Stimulated activated CD4-positive, alpha-beta T cell treated with anti-CD3 and anti-CD28 coated beads, Interleukin-1b, Interleukin-23, amount 100 ng/mL, for 1 hour (primary cell): ENCODE measurements at regions not wholly inside any gene's neighbourhood (a gene's known extent, or its start where the extent isn't known, plus 50 kb on each side); places are given as distances from the start of the nearest gene placed in this dataset.
A peak's percentile ranks its signal among the peaks of the same experiment; 100 is the strongest.
"Not testable (repeated sequence)": the region's sequence is repeated elsewhere in the genome, so short reads cannot be mapped to it uniquely, and the experiment has no call there.

Experiments used
- DNase-seq, 2 donors: peaks; one replicate each; pipeline ENCODE4 v3.0.0-alpha.2; 2020; ENCODE audit warnings: low read depth in 2 of 2

DNA sequence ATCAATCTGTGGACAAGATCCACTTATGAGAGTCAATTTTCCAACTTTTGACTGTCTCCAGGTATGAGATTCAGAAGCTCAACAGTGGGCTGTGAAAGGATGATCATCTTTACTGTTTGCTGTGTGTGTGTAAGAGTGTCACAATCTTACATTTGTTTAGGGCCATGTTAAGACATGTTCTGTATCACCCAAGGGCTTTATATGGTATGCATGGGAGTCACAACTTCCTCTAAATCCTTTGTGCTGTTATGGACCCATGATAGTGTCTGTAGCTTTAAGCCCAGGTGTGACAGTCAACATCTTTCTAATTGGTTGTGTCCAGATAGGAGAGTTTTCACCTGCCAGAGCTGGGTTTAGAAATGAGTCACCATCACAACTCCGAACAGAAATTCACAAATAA lies 70.2 kb downstream of the ZNF726 start:
- not testable (repeated sequence) for DNase-seq

DNA sequence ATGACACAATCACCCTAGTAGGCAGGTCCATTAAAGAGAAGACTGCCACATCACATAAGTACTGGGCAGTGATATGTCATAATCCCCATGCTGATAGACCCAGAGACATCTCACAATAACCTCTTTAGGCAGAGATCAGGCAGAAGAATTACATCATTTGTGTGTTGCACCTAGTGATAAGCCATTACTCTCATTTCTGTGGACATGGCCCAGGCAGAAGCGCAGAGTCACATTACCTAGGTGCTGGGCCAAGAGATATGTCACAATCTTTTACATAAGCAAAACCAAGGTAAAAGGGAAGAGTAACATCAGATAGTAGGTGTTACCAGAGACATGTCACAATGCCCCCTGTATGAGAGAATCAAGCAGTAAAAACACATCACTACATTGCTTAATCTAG lies 71.9 kb downstream of the ZNF726 start:
- no peak for DNase-seq

DNA sequence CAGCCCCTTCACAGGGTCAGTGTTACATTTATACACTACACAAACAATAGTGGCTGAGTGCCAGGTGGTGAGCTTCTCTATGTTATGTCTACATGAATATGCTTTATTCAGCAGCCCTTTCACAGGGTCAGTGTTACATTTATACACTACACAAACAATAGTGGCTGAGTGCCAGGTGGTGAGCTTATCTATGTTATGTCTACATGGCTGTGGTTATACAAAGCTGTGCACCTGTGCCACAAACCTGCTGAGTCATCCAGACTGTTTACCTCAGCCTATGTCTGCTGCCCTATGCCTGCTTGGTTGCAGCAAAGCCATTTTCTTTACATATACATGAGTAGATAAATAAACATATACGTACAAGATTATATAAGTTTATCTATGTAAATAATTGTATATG lies 76.5 kb downstream of the ZNF726 start:
- no peak for DNase-seq

DNA sequence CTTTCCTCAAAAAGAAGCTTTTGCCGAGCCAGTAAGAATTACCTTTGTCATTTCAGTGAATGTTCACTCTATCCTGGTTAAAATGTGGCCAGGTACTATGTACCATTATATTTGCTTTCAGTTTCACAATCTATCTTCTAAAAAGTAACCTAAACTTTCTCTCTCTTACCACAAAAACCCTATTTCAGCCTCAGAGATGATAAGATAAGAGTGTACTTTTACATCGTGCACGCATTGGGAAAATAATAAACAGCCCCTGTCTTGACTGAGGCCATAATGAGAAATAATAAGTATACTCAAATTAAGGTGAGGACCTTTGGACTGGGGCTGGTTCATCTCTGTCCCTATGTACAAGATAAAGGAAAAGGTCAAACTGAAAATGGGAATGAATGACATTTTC lies 77.7 kb downstream of the ZNF726 start:
- no peak for DNase-seq

DNA sequence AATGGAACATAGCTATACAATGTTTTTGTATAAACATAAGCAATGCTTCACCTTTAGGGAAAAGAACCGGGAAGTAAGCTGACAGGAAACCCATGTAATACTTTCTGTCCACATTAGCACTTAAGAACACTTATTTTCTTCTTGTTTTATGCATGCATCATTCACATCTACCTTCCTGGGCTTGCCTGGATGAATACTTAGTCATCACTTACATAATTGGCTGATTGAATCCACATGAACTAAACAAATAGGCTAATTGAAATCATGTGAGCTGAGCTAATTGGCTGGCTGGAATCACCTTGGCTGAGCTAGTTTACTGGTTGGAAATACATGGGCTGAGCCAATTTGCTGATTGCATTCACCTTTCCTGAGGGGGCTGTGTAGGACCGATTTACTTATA lies 78.8 kb downstream of the ZNF726 start:
- no peak for DNase-seq

GRCh38 chr19:23996549-23996948 lies 81.9 kb downstream of the ZNF726 start:
- no peak for DNase-seq

GRCh38 chr19:23998568-23998967 lies 83.9 kb downstream of the ZNF726 start:
- DNase-seq, result no peak

- no peak for DNase-seq
Observed at GRCh38 chr19:23999821-24000610, 85.3 kb downstream of the ZNF726 start.

DNA sequence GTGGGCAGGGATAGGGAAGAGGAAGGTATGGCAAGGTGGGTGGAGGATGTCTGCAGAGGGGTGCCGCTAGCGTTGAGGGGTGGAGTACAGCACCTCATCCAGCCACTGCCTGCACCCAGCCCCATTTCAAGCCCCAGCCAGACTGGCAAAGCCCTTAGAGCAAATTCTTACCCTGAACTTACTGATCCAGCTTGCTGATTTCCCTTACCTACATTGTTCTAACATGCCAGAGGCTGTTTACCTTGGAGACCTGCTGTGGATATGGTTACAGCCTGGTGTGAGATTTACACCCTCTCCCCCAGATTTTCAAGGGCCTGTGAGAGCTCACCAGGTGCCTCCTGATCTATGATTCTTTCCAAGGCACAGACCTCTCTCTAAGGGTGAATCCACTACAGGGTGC lies 86.0 kb downstream of the ZNF726 start:
- no peak for DNase-seq

DNA sequence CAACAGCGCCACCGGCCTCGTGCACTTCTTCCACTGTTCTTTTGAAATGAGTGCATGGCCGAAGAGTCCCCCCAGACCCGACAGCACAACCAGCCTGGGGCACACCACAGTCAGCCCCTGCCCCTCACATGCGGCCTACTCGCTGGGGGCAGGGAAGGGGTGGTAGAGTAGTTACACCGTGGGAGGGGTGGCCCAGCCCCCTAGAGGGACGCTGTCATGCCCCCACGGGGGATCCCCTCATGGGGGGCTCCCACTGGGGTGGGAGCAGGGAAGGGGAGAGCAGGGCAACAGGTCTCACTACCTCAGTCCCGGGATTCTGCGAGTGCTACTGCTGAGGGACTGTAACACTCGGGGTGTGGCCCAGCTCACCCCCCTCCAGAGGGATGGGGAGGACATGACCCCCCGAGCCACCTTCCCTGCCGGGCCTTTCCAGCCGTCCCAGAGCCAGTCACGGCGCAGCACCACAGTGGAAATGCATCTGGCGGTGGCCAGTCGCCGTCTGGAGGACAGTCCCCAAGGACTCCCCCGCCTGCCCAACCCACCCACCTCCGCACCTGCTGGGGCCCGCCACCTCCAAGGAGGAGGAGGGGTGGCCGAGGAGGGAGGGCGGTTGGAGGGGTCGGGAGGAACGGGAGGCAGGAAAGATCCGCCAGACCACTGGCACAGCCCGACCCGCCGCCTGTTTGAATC lies 84.6 kb upstream of the ZNF254 start:
- DNase-seq, result no peak

DNA sequence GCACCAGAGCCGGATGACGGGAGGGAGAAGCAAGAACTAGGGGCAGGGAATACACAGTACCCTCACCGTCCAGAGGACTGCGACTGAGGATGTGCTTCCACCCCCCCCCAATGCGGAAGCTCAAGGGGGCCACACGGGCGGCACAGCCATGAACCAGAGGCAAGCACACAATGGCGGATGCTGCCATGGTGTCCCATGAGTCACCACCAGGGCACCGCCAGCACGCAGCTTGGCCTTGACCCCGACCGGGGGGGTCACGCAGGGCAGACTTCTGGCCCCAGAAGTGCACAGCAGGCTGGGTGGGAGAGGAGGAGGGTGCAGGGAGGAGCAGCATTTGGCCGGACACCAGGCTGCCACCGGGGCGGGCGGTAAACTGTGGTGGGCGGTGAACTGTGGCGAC lies 83.5 kb upstream of the ZNF254 start:
- no peak for DNase-seq

DNA sequence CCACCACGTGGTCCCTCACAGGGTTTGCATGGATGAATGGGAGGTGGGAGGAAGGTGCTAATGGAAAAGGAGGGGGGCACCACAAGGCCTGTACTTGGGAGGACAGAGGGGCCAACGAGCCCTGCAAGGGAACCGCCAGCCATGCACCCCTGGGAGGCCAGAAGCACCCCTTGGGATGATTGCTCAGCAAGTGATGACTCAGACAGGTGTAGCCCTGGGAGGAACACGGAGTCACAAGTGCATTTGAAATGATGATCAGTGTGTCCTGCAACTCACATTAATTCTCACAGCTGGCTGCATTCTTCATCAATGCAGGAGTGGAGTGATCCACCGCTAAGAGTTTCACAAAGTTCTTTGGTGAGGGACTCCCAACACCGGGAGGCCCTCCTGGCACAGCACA lies 82.8 kb upstream of the ZNF254 start:
- no peak for DNase-seq

DNA sequence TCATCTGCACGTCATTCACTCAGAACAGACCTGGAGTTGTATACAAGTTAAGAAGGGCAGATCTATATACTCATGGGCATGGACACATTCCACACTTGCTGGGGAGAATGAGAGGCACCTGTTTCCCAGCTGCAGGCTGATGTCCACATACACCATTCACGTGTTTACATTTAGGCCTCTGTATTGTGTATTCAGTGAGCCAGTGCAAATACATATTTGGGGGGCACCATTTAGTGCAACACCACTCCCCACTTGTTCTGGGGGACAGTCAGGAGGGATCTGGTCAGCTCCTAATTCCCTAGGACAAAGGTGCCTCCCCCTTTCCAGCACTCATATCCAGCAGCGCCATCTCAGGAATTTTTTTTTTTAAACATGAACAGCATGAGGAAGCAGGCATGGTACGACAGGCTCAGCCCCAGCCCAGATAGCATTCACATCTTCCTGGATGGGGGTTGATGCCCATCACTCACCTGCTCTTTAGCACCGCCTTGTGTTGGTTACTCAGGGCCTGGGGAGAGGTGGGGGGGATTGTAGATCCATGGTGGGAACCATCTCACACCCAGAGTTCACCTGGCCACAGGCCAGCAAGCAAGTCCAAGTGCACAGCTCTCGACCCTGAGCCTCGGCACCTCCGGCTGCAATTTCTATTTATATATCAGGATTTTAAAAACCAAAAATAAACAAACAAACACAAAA lies 56.9 kb upstream of the ZNF254 start:
- no peak for DNase-seq

DNA sequence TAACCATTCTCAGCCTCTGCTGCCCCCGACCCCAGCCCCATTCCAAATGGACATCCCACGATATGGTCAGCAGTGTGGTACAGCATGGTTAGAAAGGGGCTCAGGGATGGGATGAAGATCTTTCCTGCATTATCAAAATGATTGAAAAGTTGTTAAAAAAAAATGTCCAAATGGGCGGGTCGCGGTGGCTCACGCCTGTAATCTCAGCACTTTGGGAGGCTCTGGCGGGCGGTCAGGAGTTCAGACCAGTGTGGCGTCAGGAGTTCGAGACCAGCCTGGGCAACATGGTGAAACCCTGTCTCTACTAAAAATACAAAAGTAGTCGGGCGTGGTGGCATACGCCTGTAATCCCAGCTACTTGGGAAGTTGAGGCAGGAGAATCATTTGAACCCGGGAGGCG lies 54.3 kb upstream of the ZNF254 start:
- DNase-seq, result no peak

GRCh38 chr19:24033301-24033962 lies 53.6 kb upstream of the ZNF254 start:
- peak; percentile 51 to 52 for DNase-seq

- DNase-seq, result no peak
Observed at GRCh38 chr19:24033963-24034342, 53.0 kb upstream of the ZNF254 start.

DNA sequence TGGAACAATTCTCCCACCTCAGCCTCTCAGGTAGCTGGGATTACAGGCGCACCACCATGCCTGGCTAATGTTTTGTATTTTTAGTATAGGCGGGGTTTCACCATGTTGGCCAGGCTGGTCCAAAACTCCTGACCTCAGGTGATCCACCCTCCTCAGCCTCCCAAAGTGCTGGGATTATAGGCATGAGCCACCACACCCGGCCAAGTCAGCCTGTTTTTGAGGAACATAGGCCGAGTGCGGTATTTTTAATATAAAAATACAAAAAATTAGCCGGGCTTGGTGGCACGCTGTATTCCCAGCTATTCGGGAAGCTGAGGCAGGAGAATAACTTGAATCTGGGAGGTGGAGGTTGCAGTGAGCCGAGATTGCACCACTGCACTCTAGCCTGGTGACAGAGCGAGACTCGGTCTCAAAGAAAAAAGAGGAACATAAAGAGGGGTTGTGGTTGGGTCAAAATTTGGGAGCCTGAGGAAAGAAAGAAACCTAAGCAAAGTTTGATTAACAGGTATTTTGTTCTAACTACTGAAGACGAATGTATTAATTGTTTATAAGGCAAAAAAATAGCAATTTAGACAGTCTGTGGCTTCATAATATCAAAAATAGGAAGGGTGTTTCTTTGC lies 51.6 kb upstream of the ZNF254 start:
- not testable (repeated sequence) for DNase-seq
